NOMO-1 treated with dmso at 0.1 percent for 144 hours (cell line): ENCODE measurements at regions not wholly inside any gene's neighbourhood (a gene's known extent, or its start where the extent isn't known, plus 50 kb on each side); places are given as distances from the start of the nearest gene placed in this dataset.

ENCODE experiments used
- DNase-seq: peaks from one replicate; lab custom pipeline; 2025; ENCODE audit not compliant: unreplicated experiment; lab: John Stamatoyannopoulos, UW

DNA sequence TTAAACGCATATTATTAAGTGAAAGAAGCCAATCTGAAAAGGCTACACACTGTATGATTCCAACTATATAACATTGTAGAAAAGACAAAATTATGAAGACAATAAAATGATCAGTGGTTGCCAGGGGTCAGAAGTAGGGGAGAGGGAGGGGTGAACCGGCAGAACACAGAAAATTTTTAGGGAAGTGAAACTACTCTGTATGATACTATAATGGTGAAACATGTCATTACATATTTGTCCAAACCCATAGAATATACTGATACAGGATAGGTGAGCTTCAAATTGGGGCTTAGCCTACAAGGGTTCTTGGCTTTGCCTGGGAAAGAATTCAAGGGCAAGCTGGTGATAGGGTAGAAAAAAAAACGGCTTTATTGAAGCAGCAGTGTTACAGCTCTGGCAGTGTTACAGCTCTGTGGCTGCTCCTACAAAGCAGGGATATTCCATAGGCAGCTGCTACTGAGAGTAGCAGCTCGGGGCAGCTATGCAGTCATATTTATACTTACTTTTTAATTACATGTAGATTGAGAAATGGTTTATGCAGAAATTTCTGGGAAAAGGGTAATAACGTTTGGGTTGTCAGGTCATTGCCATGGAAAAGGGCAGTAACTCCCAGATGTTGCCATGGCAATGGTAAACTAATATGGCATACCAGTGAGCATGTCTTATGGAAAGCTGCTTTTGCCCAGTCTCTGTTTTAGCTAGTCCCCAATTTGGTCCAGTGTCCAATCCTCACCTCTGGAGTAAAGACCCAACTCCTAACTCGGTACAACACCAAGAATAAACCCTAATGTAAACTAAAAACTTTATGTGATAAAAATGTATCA, 125.1 kb upstream of the SLC25A36 start:
- peak; percentile 84 for DNase-seq

DNA sequence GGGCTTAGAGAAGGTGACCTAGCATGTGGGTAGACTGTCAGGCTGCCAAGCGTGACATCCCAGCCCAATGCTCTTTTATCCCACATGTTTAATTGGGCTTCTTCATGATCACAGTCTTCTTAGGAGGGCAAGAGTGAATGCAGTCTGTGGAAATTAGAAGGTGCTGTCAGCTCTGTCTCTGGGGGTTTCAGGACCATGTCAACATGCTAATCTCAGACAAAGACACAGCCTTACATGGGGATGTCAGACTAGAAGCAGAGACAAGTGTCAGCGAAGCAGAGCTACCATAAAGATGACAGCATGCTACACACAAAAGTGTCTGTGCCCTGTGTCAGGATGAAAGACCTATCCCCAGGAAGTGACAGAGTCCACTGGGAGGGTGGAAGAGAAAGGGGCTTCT, 120.1 kb upstream of the SLC25A36 start:
- no peak for DNase-seq

DNA sequence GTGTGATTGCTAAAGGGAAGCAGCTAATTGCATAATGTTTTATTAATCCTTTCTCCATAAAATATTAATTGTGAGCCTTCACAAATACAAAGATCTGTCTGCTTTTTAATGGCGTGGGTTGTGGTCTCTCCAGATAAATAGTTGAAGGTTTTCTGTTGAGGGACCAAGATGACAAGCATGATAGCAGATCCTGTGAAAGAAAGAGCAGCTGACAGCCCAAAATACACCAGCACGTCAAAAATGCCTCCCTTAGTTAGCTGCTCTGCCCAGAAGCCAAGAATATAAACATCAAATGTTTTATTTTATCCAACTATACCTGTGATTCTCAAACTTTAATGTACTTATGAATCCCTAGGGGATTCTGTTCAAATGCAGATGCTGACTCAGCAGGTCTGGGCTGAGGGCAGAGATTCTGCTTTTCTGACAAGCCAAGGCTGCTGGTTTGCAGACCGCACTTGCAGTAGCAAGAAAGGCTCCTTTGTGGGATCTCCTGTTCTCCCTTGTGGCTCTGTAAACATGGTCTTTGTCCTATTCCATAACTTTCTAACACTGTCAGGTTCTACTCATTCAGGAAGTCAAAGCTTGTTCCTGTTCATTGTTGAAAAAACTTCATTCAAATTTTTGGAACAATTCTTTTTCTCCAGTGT, 119.1 kb upstream of the SLC25A36 start:
- no peak for DNase-seq

DNA sequence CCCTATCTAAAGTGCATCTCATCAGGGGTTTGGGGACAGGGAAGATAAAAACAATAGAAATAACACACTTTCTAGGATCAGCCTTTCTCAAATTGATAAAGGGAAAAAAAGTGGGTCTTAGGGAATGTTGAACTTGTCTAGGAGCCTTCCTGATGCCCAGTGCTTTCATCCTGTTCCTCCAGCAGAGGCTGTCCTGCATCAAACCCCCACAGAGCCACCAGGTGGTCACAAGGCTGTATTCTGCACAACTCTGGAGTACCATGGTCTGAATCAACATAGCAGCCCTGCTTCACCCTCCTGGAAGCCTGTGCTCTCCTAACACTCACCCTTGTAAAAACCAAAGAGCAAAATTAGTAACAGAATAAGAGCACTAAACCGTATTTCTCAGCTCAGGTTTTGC, 118.5 kb upstream of the SLC25A36 start:
- no peak for DNase-seq

- DNase-seq: no peak
These were observed 113.7 kb upstream of the SLC25A36 start for GRCh38 chr3:140827894-140828293.

DNA sequence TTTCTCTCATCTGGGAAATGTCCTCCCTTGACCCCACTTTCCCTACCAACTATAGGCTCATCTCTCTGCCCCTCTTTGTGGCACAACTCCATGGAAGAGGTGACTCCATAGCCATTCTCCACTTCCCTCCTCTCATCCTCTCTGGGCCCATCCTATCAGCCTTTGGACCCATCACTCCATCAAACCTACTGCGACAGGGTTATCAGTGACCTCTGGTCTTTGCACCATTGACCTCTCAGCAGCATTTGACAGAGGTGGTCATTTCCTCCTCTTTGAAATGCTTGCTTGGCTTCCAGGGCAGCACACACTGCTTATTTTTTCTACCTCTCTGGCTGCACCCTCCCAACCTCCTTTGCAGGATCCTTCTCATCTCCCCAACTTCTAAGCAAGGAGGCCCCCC, 113.1 kb upstream of the SLC25A36 start:
- no peak for DNase-seq

GRCh38 chr3:140829796-140830195, 111.8 kb upstream of the SLC25A36 start:
- DNase-seq: no peak

DNA sequence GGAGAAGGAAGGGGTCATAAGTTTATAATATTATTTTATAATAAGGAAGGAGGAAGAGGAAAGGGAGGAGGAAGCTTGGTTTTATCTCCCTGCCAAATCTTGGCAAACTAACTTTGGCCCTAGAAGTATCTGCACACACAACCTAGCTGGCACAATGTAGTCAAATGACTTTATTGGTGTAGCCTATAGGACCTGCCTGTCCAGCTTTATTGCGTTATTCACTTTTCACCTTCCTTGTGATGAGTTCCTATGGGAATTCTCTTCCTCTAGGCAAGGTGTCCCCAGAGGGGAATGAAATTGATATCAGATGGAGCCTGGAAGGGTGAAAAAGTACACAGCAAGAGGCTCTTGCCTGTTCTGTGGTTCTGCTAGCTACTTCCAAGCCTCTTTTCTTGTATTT, 111.2 kb upstream of the SLC25A36 start:
- no peak for DNase-seq

DNA sequence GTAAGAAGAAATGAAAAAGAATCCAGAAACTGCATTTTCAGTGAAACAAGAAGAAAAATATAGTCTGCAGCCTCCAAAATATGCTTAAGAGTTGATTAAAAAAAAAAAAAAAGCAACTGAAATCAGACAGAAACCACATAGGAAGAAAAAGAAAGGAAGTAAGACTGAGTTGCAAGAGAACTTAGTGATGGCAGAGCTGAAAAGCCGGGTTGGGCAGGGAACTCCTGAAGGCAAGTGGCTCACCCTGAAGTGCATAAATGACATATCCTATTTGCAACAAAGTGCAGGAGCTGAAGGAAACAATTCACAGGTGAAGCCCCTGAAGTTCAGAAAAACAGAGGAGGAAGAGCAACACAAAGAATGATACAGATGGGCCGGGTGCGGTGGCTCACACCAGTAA, 108.8 kb upstream of the SLC25A36 start:
- DNase-seq: peak; percentile 93

DNA sequence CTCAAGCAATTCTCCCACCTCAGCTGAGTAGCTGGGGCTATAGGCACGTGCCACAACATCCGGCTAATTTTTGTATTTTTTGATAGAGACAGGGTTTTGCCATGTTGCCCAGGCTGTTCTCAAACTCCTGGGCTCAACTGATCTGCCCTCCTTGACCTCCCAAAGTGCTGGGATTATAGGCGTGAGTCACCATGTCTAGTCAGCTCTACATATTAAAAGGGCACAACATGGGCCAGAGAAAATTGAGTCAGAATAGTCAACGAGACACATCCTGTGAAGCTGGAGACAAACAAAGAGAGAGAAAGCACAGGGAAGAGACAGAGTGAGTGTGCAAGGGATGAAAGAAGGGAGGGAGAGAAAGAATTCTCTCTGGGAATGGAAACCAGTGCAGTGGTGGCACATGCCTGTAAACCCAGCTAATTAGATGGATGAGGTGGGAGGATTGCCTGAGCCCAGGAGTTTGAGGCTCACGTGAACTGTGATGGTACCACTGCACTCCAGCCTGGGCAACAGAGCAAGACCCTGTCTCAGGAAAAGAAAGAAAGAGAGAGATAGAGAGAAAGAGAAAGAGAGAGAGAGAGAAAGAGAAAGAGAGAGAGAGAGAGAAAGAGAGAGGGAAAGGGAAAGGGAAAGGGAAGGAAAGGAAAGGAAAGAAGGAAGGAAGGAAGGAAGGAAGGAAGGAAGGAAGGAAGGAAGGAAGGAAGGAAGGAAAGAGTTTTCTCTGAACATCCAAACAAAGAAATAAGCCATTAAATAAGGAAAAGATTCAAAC, 107.2 kb upstream of the SLC25A36 start:
- no peak for DNase-seq

GRCh38 chr3:140842984-140843649, 98.5 kb upstream of the SLC25A36 start:
- DNase-seq: peak; percentile 99

- DNase-seq: no peak
These were observed 98.0 kb upstream of the SLC25A36 start for GRCh38 chr3:140843656-140844055.

GRCh38 chr3:140844072-140844471, 97.6 kb upstream of the SLC25A36 start:
- no peak for DNase-seq

- no peak for DNase-seq
These were observed 95.8 kb upstream of the SLC25A36 start for GRCh38 chr3:140845882-140846281.

GRCh38 chr3:140848666-140849065, 93.0 kb upstream of the SLC25A36 start:
- DNase-seq: no peak

DNA sequence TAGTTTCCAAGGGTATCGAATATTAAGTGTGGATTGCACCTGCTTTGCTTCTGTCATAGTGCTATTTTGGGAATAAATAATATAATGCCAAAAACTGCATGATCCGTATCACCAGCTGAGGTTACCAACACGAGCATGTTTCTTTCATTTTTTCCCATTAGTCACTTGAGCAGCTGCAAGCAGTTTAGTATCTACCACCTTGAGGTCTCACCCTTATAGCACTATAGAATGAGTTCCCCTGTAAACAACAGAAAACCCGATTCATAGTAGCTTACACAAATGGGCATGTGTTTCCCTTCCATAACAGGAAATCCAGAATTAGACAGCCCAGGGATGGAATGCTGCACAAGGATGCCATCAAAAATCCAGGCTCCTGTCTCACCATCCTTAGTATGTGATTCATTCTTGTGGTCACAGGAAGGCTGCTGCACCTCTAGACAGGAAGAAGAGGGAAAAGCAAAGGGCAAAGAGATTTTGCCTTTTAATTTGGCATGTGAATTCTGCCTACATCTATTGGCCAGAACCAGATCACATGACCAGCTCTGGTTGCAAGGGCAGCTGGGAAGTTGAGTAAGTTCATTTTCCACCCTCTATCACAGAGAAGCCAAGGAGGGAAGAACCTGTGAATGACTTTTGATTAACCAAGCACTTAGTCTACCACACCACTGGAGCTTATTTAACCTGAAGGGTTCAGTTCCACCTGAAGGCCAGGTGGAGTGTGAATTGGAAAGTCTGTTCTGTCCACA, 91.3 kb upstream of the SLC25A36 start:
- no peak for DNase-seq

GRCh38 chr3:140854961-140855360, 86.7 kb upstream of the SLC25A36 start:
- no peak for DNase-seq

DNA sequence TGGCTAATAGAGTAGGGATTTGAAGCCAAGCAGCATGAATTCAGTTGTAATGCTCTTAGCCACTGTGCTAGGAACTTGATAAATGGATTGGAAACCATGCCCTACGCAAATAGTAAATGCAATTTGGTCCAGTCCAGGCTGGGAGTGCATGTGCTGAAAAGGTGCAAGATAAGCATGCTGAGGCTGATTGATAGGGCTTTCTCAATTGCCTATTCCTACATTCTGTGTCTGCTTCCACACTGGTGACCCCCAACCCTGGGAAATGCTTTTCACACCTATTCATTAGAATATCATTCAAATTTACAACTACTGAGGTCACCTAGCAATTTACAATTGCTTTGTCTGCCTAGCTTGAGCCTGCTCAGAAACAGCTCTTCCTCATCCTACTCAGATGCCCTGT, 84.7 kb upstream of the SLC25A36 start:
- no peak for DNase-seq

GRCh38 chr3:140857993-140858392, 83.6 kb upstream of the SLC25A36 start:
- no peak for DNase-seq

GRCh38 chr3:140859592-140860336, 81.9 kb upstream of the SLC25A36 start:
- DNase-seq: no peak
